Panc1 (cell line): ENCODE measurements at regions not wholly inside any gene's neighbourhood (a gene's known extent, or its start where the extent isn't known, plus 50 kb on each side); places are given as distances from the start of the nearest gene placed in this dataset.

Experiments used
- ATAC-seq: fragments of 200-7000 bp; cut with Tn5 transposase; 2 replicates; pipeline ENCODE4 v1.9.1; 2020; ENCODE audit warnings: mild to moderate bottlenecking, moderate library complexity
- BruUV-seq: library from RNA; stranded (reverse); fragments of 400-500 nt; replicated peaks from 2 replicates; lab custom pipeline; 2021; lab: Mats Ljungman, UMichigan
- CTCF ChIA-PET: fragments of 300-600 bp; sonication (Branson Sonifier 250); formaldehyde crosslinking; loops from one replicate; lab custom pipeline; 2022; ENCODE audit warnings: antibody characterized with exemption; lab: Charles Lee
- POLR2A ChIA-PET: fragments of 300-600 bp; sonication (Branson Sonifier 250); formaldehyde crosslinking; loops from one replicate; lab custom pipeline; 2022; ENCODE audit warnings: antibody characterized with exemption; lab: Charles Lee
- DNase-seq: peaks from one replicate; pipeline ENCODE4 v3.0.0-alpha.2; 2010; ENCODE audit warnings: low read depth, low spot score
- H3K27ac ChIP-seq: 2 replicates; pipeline ENCODE4 v1.5.1; 2011; ENCODE audit warnings: mild to moderate bottlenecking, low read length, inconsistent platforms
- H3K27me3 ChIP-seq: fragments of 200-500 bp; sonication (Bioruptor generic); 2 replicates; pipeline ENCODE4 v1.6.0; 2014; ENCODE audit warnings: low read length, inconsistent platforms; ENCODE audit not compliant: control insufficient read depth, insufficient read depth
- H3K36me3 ChIP-seq: fragments of 200-500 bp; sonication (Bioruptor generic); 2 replicates; pipeline ENCODE4 v1.5.1; 2014; ENCODE audit warnings: inconsistent platforms, mild to moderate bottlenecking, low read length, moderate library complexity; ENCODE audit not compliant: control insufficient read depth, insufficient read depth
- H3K4me1 ChIP-seq: 2 replicates; pipeline ENCODE4 v1.5.1; 2011; ENCODE audit warnings: inconsistent platforms, mild to moderate bottlenecking, low read length, moderate library complexity; ENCODE audit not compliant: control insufficient read depth, insufficient read depth
- H3K4me3 ChIP-seq, 2 experiments: 2 replicates each; pipeline ENCODE4 v1.5.1; 2011 to 2012; ENCODE audit warnings: low read depth in 2 of 2, low read length in 2 of 2, mild to moderate bottlenecking in 2 of 2, inconsistent platforms in 1 of 2, moderate library complexity in 1 of 2
- H3K9me3 ChIP-seq: fragments of 200-500 bp; sonication (Bioruptor generic); 2 replicates; pipeline ENCODE4 v1.5.1; 2014; ENCODE audit warnings: low read depth, mild to moderate bottlenecking, inconsistent platforms, low read length, moderate library complexity; ENCODE audit not compliant: control insufficient read depth, insufficient read depth
- POLR2AphosphoS5 ChIP-seq: IDR thresholded peaks from 2 replicates; pipeline ENCODE4 v1.6.1; 2012; ENCODE audit warnings: mild to moderate bottlenecking, low read depth, low read length, moderate library complexity
- SIN3A ChIP-seq: IDR thresholded peaks from 2 replicates; pipeline ENCODE4 v1.6.1; 2012; ENCODE audit warnings: low read depth, mild to moderate bottlenecking, low read length, moderate library complexity, borderline replicate concordance; ENCODE audit not compliant: insufficient read depth
- TCF7L2 ChIP-seq: IDR thresholded peaks from 2 replicates; pipeline ENCODE4 v1.6.1; 2011; ENCODE audit warnings: mild to moderate bottlenecking, low read depth, low read length, inconsistent platforms
- in situ Hi-C: cut with HindIII; loops from 2 replicates; pipeline ENCODE4 v1.10.0; 2016; ENCODE audit warnings: low sequenced_read_pairs, low pct_unique_long_range_greater_than_20kb
- intact Hi-C: fragments of 100-400 bp; cut with micrococcal nuclease; formaldehyde crosslinking; loops from one replicate; pipeline ENCODE4 v1.10.0; 2022; ENCODE audit not compliant: unreplicated experiment
- TF ChIP-seq, protein P1 (sequence below), 2 experiments: IDR thresholded peaks; 2 replicates each; pipeline ENCODE4 v1.6.1; 2011 to 2012; ENCODE audit warnings: low read depth in 2 of 2, control low read depth in 1 of 2, low read length in 1 of 2, mild to moderate bottlenecking in 1 of 2, moderate library complexity in 1 of 2; ENCODE audit not compliant: insufficient read depth in 1 of 2
- TF ChIP-seq, protein P2 (sequence below): fragments of 450-650 bp; IDR thresholded peaks from 2 replicates; pipeline ENCODE4 v1.5.1; 2017; ENCODE audit warnings: mild to moderate bottlenecking

DNA sequence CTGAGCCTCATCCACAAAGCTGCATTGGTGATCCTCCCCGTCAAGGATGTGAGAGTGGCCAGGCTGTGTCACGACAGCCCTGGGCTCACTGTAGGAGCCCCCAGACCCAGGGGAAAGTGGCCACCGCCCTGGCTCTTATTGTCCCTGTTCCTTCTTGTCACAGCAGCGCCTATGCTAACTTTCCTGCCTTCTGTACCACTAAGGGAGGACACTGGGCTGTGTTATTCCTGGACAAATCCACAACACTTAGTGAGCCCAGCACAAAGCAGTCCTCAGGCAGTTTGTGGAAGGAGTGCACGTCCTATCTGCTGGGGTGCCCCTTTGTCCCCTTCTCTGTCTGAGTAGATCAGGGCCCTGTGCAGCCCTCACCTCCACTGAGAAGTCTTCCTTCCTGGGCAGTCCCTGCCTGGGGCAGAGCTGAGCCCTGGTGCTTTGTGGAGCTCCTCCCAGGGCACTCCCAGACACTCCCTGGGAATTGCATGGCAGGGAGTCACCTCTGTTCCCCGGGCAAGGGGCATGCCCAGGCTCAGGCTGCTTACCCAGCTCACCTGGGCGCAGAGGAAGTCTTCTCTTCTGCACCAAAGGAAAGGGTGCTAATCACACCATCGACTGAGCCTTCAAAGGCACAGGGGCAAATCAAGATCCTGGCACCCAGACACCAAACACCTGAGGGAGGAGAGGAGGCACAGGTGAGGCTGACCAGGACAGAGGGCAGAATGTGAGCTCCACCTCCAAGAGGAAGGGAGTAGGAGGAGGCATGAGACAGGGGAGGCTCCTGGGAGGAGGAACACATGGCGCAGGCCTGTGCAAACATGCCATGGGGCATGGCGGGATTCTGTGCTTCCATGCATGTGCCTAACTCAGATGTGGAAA, 138.7 kb downstream of the KLF13 start:
- 0 out of 2 replicates have a peak, but pooled peaks cover 4% of the 10 kb centered on the region for H3K27me3 ChIP-seq
- intact Hi-C loops: no loop called here
- no peaks in the 10 kb centered on the region for H3K9me3 ChIP-seq
- ChIA-PET POLR2A (no interaction called here), CTCF (no interaction called here)
- in situ Hi-C loops: no loop called here
- no peaks in the 10 kb centered on the region for H3K36me3 ChIP-seq
- TF ChIP-seq TCF7L2 (no peak), SIN3A (no peak)
- TF ChIP-seq, protein P1, sequence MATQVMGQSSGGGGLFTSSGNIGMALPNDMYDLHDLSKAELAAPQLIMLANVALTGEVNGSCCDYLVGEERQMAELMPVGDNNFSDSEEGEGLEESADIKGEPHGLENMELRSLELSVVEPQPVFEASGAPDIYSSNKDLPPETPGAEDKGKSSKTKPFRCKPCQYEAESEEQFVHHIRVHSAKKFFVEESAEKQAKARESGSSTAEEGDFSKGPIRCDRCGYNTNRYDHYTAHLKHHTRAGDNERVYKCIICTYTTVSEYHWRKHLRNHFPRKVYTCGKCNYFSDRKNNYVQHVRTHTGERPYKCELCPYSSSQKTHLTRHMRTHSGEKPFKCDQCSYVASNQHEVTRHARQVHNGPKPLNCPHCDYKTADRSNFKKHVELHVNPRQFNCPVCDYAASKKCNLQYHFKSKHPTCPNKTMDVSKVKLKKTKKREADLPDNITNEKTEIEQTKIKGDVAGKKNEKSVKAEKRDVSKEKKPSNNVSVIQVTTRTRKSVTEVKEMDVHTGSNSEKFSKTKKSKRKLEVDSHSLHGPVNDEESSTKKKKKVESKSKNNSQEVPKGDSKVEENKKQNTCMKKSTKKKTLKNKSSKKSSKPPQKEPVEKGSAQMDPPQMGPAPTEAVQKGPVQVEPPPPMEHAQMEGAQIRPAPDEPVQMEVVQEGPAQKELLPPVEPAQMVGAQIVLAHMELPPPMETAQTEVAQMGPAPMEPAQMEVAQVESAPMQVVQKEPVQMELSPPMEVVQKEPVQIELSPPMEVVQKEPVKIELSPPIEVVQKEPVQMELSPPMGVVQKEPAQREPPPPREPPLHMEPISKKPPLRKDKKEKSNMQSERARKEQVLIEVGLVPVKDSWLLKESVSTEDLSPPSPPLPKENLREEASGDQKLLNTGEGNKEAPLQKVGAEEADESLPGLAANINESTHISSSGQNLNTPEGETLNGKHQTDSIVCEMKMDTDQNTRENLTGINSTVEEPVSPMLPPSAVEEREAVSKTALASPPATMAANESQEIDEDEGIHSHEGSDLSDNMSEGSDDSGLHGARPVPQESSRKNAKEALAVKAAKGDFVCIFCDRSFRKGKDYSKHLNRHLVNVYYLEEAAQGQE (IDR thresholded peaks at IDR 0.05; ENCODE audit: insufficient read depth in 1 of 2, low read depth in 2 of 2, low read length in 1 of 2): no peak
- no peak overlapping the region for H3K4me3 ChIP-seq
- ATAC-seq: peak; percentile 50; the same call in 1 of the 2 replicates
- H3K4me1 ChIP-seq: no peaks in the 10 kb centered on the region
- H3K27ac ChIP-seq: no peak overlapping the region
- BruUV-seq: no TSS peak
- DNase-seq: no peak

DNA sequence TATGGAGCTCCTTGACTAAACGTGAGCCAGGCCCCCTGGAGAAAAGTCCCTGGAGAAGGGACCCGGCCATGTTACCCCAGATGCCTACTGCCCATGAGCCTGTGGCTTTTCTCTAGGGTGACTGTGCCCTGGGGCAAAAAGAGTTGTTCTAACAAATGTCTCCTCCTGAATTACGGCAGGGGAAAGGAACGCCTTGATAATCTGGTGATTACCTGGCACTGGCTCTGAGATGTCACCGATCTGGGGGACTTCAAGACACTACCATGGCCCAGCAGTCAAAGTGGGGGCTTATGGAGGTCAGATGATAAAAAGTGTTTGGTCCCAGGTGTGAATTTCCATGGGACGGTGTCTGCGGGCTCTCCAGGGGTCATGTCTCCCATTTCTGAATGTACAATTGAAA, 140.7 kb downstream of the KLF13 start:
- H3K36me3 ChIP-seq: no peaks in the 10 kb centered on the region
- no peak overlapping the region for H3K4me3 ChIP-seq
- peaks cover 4% of the 10 kb centered on the region; the same call in 1 of the 2 replicates for H3K27me3 ChIP-seq
- ATAC-seq (no peak), DNase-seq (no peak)
- TF ChIP-seq SIN3A (no peak), TCF7L2 (no peak), POLR2AphosphoS5 (no peak)
- TF ChIP-seq, protein P2, sequence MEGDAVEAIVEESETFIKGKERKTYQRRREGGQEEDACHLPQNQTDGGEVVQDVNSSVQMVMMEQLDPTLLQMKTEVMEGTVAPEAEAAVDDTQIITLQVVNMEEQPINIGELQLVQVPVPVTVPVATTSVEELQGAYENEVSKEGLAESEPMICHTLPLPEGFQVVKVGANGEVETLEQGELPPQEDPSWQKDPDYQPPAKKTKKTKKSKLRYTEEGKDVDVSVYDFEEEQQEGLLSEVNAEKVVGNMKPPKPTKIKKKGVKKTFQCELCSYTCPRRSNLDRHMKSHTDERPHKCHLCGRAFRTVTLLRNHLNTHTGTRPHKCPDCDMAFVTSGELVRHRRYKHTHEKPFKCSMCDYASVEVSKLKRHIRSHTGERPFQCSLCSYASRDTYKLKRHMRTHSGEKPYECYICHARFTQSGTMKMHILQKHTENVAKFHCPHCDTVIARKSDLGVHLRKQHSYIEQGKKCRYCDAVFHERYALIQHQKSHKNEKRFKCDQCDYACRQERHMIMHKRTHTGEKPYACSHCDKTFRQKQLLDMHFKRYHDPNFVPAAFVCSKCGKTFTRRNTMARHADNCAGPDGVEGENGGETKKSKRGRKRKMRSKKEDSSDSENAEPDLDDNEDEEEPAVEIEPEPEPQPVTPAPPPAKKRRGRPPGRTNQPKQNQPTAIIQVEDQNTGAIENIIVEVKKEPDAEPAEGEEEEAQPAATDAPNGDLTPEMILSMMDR: no peak
- TF ChIP-seq, protein P1 (IDR thresholded peaks at IDR 0.05; ENCODE audit: insufficient read depth in 1 of 2, low read depth in 2 of 2, low read length in 1 of 2): no peak
- no peak overlapping the region for H3K27ac ChIP-seq
- ChIA-PET POLR2A (no interaction called here), CTCF (no interaction called here)
- BruUV-seq: no TSS peak
- intact Hi-C loops: no loop called here
- no peaks in the 10 kb centered on the region for H3K9me3 ChIP-seq
- in situ Hi-C loops: no loop called here
- no peaks in the 10 kb centered on the region for H3K4me1 ChIP-seq
